Mucosa of descending colon (tissue), 3 donors: ENCODE measurements at regions not wholly inside any gene's neighbourhood (a gene's known extent, or its start where the extent isn't known, plus 50 kb on each side); places are given as distances from the start of the nearest gene placed in this dataset.
"Not testable (repeated sequence)": the region's sequence is repeated elsewhere in the genome, so short reads cannot be mapped to it uniquely, and the experiment has no call there.

Experiments used
- ATAC-seq: fragments of 200-7000 bp; cut with Tn5 transposase; one replicate; pipeline ENCODE4 v1.9.1; 2020; ENCODE audit warnings: mild to moderate bottlenecking, moderate library complexity
- DNase-seq, 3 donors: peaks; one replicate each; pipeline ENCODE4 v3.0.0-alpha.2; 2020
- H3K36me3 ChIP-seq: fragments of 200-600 bp; one replicate; pipeline ENCODE4 v1.8.0; 2021; ENCODE audit warnings: low read depth, mild to moderate bottlenecking
- H3K4me1 ChIP-seq: fragments of 200-600 bp; one replicate; pipeline ENCODE4 v1.8.0; 2021; ENCODE audit warnings: low read depth, mild to moderate bottlenecking
- H3K4me3 ChIP-seq: fragments of 200-600 bp; one replicate; pipeline ENCODE4 v1.8.0; 2021; ENCODE audit warnings: mild to moderate bottlenecking
- H3K9me3 ChIP-seq: fragments of 200-600 bp; one replicate; pipeline ENCODE4 v1.8.0; 2021; ENCODE audit warnings: mild to moderate bottlenecking
- intact Hi-C, 2 donors: fragments of 100-400 bp; cut with DNase I in 1 of 2; cut with micrococcal nuclease in 1 of 2; formaldehyde crosslinking; loops; one replicate each; pipeline versions ENCODE4 v1.11.0 to v1.11.1; 2022; cut with DNase I, micrococcal nuclease
- TF ChIP-seq, protein P1 (sequence below): fragments of 200-600 bp; IDR thresholded peaks from one replicate; pipeline ENCODE4 v1.8.0; 2022; ENCODE audit warnings: antibody characterized with exemption, mild to moderate bottlenecking
- donor health status: DM: no; HTN: no; CAD: no; lungs with moderate emphysema.
- donor health status: DM: no; HTN: no; CAD: no.
- donor health status: DM: no; HTN: yes; CAD: no.

DNA sequence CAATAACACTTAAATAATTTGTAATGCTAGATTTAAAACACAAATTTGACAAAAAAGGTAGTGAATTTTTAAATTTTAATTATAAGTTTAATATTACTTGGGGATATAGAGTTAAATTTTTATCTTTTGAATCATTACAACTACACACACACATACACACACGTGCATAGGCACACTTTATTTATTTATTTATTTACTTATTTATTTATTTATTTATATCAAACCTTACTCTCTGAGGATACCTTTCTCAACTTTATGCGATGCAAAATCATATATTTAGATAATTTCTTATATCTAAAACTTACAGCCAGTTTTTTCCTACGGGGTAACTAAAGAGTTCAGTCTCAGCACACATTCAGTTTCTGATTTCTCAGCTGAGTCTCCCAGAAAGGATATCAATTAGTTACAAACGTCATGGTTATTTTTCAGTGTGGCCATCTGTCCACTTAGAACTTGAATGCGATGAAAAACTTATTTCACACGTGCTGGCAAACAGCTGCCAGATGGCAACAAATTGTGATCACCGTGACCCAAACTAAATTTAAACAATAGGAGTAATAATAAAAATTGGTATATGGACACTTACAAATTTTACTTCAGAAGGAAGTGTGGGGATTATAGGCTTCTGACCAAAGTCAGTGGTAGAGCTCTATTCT, 683.1 kb upstream of the PRR20A start:
- intact Hi-C loops, result no loop called here
- DNase-seq (no peak), ATAC-seq (no peak)
- H3K9me3 ChIP-seq, result peaks cover 21% of the 10 kb centered on the region
- TF ChIP-seq, protein P1, sequence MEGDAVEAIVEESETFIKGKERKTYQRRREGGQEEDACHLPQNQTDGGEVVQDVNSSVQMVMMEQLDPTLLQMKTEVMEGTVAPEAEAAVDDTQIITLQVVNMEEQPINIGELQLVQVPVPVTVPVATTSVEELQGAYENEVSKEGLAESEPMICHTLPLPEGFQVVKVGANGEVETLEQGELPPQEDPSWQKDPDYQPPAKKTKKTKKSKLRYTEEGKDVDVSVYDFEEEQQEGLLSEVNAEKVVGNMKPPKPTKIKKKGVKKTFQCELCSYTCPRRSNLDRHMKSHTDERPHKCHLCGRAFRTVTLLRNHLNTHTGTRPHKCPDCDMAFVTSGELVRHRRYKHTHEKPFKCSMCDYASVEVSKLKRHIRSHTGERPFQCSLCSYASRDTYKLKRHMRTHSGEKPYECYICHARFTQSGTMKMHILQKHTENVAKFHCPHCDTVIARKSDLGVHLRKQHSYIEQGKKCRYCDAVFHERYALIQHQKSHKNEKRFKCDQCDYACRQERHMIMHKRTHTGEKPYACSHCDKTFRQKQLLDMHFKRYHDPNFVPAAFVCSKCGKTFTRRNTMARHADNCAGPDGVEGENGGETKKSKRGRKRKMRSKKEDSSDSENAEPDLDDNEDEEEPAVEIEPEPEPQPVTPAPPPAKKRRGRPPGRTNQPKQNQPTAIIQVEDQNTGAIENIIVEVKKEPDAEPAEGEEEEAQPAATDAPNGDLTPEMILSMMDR, result no peak
- H3K36me3 ChIP-seq, result no peaks in the 10 kb centered on the region
- H3K4me1 ChIP-seq, result no peaks in the 10 kb centered on the region
- H3K4me3 ChIP-seq, result no peak overlapping the region

DNA sequence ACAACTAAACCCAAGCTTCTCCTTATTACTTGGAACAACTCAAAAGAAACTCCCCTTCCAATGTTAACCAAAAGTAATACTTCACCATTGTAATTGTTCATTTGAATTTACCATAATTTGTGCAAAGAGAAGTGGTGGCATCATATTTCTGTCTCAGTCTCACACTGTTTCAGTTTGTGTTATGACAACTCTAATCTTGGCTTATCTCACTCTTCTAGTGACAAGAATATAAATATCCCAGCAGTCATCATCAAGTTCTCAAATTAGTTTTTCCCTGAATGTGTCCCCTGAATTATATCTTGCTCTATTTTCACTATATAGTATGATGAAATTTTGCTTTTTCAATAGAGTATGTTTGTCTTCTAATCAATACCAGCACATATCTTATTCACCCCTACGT, 681.4 kb upstream of the PRR20A start:
- ATAC-seq, result no peak
- TF ChIP-seq, protein P1, result no peak
- Histone ChIP-seq H3K4me1 (no peaks in the 10 kb centered on the region), H3K9me3 (peaks cover 20% of the 10 kb centered on the region), H3K36me3 (no peaks in the 10 kb centered on the region), H3K4me3 (no peak overlapping the region)
- intact Hi-C loops, result no loop called here
- no peak for DNase-seq

DNA sequence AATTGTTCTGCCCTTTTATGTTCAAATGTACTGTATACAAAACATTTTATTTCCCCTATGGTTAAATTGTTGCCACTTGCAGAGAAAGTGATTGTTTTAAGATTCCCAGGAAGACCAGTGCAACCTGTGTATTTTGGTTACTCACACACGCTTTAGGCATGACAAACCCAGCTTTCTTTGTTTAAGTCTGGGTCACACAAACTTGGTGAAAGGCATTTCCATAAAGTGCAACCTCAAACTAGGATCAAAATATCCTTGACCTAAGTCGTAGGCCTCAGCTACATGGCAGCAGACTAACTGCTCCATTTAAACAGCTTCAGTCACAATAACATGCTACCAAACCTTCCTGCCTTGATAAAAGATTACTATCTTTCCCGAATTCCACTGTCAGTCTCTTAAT, 639.0 kb upstream of the PRR20A start:
- peaks cover 11% of the 10 kb centered on the region for H3K9me3 ChIP-seq
- TF ChIP-seq, protein P1, result no peak
- DNase-seq (no peak), ATAC-seq (no peak)
- intact Hi-C loops, result no loop called here
- H3K36me3 ChIP-seq, result no peaks in the 10 kb centered on the region
- H3K4me1 ChIP-seq, result no peaks in the 10 kb centered on the region
- H3K4me3 ChIP-seq, result no peak overlapping the region

DNA sequence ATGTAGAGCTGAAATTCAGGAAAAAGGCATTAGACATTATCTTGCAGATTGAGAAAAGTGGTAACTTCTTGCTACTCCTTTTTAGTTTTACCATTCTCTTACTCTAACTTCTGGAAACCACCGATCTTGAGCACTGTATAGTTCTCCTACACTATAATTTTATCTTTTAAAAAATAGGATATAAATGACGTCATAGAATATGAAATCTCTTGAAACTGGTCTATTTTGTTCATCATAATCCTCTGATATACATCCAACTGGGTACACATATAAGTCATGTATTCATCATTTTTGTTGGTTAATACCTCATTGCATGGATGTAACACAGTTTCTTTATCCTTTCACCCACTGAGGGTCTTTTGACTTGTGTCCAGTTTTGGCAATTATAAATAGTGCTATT, 629.9 kb upstream of the PRR20A start:
- intact Hi-C loops, result no loop called here
- TF ChIP-seq, protein P1, result no peak
- ATAC-seq, result no peak
- Histone ChIP-seq H3K4me3 (no peak overlapping the region), H3K36me3 (no peaks in the 10 kb centered on the region), H3K4me1 (no peaks in the 10 kb centered on the region), H3K9me3 (peaks cover 10% of the 10 kb centered on the region)
- DNase-seq, result no peak

DNA sequence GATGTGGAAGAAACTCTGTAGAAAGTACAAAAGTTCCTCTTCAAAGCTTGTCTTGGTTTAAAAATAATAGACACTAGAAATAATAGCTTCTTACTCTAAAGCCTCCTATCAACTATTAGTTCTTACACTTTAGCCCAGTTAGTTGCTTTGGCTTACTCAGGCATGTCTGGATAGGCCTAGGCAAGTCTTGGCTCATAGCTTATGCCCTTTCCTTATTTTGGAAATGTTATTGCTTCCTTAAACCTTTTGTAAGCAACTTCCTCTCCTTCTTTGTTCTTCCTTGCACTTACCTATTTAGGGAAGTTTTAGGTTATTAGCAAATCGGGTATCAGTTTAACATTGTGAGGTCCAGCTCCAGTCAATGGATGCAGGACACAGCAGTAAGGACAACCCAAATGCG, 628.4 kb upstream of the PRR20A start:
- DNase-seq, intact Hi-C loops, H3K36me3 ChIP-seq: not testable (repeated sequence)

DNA sequence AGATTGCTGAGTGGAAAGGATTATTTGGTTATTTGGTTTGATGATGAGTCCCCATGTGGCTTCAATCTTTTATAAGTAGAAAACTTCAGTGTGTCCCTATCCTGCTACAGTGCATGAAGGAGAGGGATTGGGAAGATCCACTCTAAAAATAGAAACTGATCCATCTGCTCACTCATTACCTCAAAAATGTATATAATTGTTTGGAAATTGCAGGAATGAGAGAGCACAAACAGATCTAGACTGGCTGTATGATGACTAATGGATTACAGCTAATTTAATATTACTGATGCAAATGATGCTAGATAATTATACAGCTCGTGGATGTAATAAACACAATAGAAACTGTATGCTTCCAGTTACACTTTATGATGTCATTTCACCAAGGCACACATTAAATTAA, 625.3 kb upstream of the PRR20A start:
- no peaks in the 10 kb centered on the region for H3K4me1 ChIP-seq
- DNase-seq (no peak), ATAC-seq (no peak)
- intact Hi-C loops, result no loop called here
- peaks cover 20% of the 10 kb centered on the region for H3K9me3 ChIP-seq
- TF ChIP-seq, protein P1, result no peak
- no peaks in the 10 kb centered on the region for H3K36me3 ChIP-seq
- no peak overlapping the region for H3K4me3 ChIP-seq

More for the DNA sequence above, 628.4 kb upstream of the PRR20A start:
- H3K4me1 ChIP-seq, H3K4me3 ChIP-seq, ATAC-seq: not testable (repeated sequence)
- peaks cover 17% of the 10 kb centered on the region for H3K9me3 ChIP-seq
